Panc1 (cell line): ENCODE measurements at regions not wholly inside any gene's neighbourhood (a gene's known extent, or its start where the extent isn't known, plus 50 kb on each side); places are given as distances from the start of the nearest gene placed in this dataset.

Experiments
- ATAC-seq: fragments of 200-7000 bp; cut with Tn5 transposase; 2 replicates; pipeline ENCODE4 v1.9.1; 2020; ENCODE audit warnings: mild to moderate bottlenecking, moderate library complexity
- BruUV-seq: library from RNA; stranded (reverse); fragments of 400-500 nt; replicated peaks from 2 replicates; lab custom pipeline; 2021; lab: Mats Ljungman, UMichigan
- CTCF ChIA-PET: fragments of 300-600 bp; sonication (Branson Sonifier 250); formaldehyde crosslinking; loops from one replicate; lab custom pipeline; 2022; ENCODE audit warnings: antibody characterized with exemption; lab: Charles Lee
- POLR2A ChIA-PET: fragments of 300-600 bp; sonication (Branson Sonifier 250); formaldehyde crosslinking; loops from one replicate; lab custom pipeline; 2022; ENCODE audit warnings: antibody characterized with exemption; lab: Charles Lee
- DNase-seq: peaks from one replicate; pipeline ENCODE4 v3.0.0-alpha.2; 2010; ENCODE audit warnings: low read depth, low spot score
- H3K27ac ChIP-seq: 2 replicates; pipeline ENCODE4 v1.5.1; 2011; ENCODE audit warnings: mild to moderate bottlenecking, low read length, inconsistent platforms
- H3K27me3 ChIP-seq: fragments of 200-500 bp; sonication (Bioruptor generic); 2 replicates; pipeline ENCODE4 v1.6.0; 2014; ENCODE audit warnings: low read length, inconsistent platforms; ENCODE audit not compliant: control insufficient read depth, insufficient read depth
- H3K36me3 ChIP-seq: fragments of 200-500 bp; sonication (Bioruptor generic); 2 replicates; pipeline ENCODE4 v1.5.1; 2014; ENCODE audit warnings: inconsistent platforms, mild to moderate bottlenecking, low read length, moderate library complexity; ENCODE audit not compliant: control insufficient read depth, insufficient read depth
- H3K4me1 ChIP-seq: 2 replicates; pipeline ENCODE4 v1.5.1; 2011; ENCODE audit warnings: inconsistent platforms, mild to moderate bottlenecking, low read length, moderate library complexity; ENCODE audit not compliant: control insufficient read depth, insufficient read depth
- H3K4me3 ChIP-seq, 2 experiments: 2 replicates each; pipeline ENCODE4 v1.5.1; 2011 to 2012; ENCODE audit warnings: low read depth in 2 of 2, low read length in 2 of 2, mild to moderate bottlenecking in 2 of 2, inconsistent platforms in 1 of 2, moderate library complexity in 1 of 2
- H3K9me3 ChIP-seq: fragments of 200-500 bp; sonication (Bioruptor generic); 2 replicates; pipeline ENCODE4 v1.5.1; 2014; ENCODE audit warnings: low read depth, mild to moderate bottlenecking, inconsistent platforms, low read length, moderate library complexity; ENCODE audit not compliant: control insufficient read depth, insufficient read depth
- CTCF ChIP-seq: fragments of 450-650 bp; IDR thresholded peaks from 2 replicates; pipeline ENCODE4 v1.5.1; 2017; ENCODE audit warnings: mild to moderate bottlenecking
- POLR2AphosphoS5 ChIP-seq: IDR thresholded peaks from 2 replicates; pipeline ENCODE4 v1.6.1; 2012; ENCODE audit warnings: mild to moderate bottlenecking, low read depth, low read length, moderate library complexity
- REST ChIP-seq, 2 experiments: IDR thresholded peaks; 2 replicates each; pipeline ENCODE4 v1.6.1; 2011 to 2012; ENCODE audit warnings: low read depth in 2 of 2, control low read depth in 1 of 2, low read length in 1 of 2, mild to moderate bottlenecking in 1 of 2, moderate library complexity in 1 of 2; ENCODE audit not compliant: insufficient read depth in 1 of 2
- SIN3A ChIP-seq: IDR thresholded peaks from 2 replicates; pipeline ENCODE4 v1.6.1; 2012; ENCODE audit warnings: low read depth, mild to moderate bottlenecking, low read length, moderate library complexity, borderline replicate concordance; ENCODE audit not compliant: insufficient read depth
- TCF7L2 ChIP-seq: IDR thresholded peaks from 2 replicates; pipeline ENCODE4 v1.6.1; 2011; ENCODE audit warnings: mild to moderate bottlenecking, low read depth, low read length, inconsistent platforms
- in situ Hi-C: cut with HindIII; loops from 2 replicates; pipeline ENCODE4 v1.10.0; 2016; ENCODE audit warnings: low sequenced_read_pairs, low pct_unique_long_range_greater_than_20kb
- intact Hi-C: fragments of 100-400 bp; cut with micrococcal nuclease; formaldehyde crosslinking; loops from one replicate; pipeline ENCODE4 v1.10.0; 2022; ENCODE audit not compliant: unreplicated experiment

DNA sequence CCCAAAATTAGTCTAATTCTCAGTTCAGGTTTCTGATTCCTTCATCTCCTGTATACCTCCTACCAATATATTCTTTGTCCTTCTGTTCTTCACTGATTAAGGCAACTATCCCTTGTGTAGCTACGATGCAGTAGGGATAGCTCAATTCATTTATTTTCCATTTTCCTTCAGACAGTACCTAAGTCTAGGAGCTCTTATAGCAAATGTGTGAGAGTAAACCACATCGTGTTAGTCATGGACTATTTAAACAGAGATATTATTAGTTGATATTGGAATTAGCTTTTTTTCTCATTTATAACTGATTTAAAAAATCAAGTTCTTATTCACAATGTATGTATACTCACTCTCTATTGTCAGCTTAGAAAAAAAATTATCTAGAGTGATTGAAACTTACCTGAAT, 900.0 kb downstream of the JRKL start:
- TF ChIP-seq SIN3A = no peak
- no peak for TF ChIP-seq POLR2AphosphoS5
- TF ChIP-seq CTCF = no peak
- TF ChIP-seq TCF7L2 = no peak
- no peak for TF ChIP-seq REST (IDR thresholded peaks at IDR 0.05; ENCODE audit: insufficient read depth in 1 of 2, low read depth in 2 of 2, low read length in 1 of 2)
- Histone ChIP-seq H3K27me3 (no peaks in the 10 kb centered on the region), H3K4me3 (no peak overlapping the region), H3K4me1 (no peaks in the 10 kb centered on the region), H3K27ac (no peak overlapping the region), H3K36me3 (no peaks in the 10 kb centered on the region), H3K9me3 (peaks cover 4% of the 10 kb centered on the region; the same call in 1 of the 2 replicates)
- ChIA-PET POLR2A (no interaction called here), CTCF (no interaction called here)
- in situ Hi-C loops (no loop called here), intact Hi-C loops (no loop called here)
- no peak for DNase-seq
- ATAC-seq = no peak
- no TSS peak for BruUV-seq

DNA sequence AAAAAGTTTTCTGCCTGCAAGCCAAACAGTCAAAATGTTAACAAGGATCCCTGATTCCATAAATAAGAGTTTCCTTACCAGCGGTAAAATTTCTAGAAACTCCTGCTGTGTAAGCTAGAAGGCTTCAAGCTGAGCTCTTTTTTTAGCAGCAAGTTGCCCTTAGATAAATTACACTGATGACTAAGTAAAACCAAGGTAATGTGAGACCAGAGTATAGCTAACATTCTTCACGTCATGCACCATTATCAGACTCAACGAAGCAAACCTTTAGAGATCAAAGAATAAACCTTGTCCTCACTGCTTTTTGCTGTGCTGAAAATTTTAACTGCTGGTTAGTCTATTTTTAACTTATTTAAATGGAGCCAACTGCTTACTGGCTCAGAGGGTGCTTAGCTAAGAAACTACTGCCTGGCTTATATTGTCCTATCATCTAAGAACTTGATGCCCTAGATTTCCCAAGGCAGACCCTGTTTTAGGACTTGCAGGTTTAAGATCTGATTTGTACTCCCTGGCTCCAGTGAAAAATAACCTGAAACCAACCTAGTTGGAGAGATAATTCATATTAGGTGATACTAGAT, 900.7 kb downstream of the JRKL start:
- no peak for TF ChIP-seq POLR2AphosphoS5
- TF ChIP-seq REST (IDR thresholded peaks at IDR 0.05; ENCODE audit: insufficient read depth in 1 of 2, low read depth in 2 of 2, low read length in 1 of 2) = no peak
- no peak for TF ChIP-seq TCF7L2
- TF ChIP-seq CTCF = no peak
- no peak for TF ChIP-seq SIN3A
- intact Hi-C loops = no loop called here
- Histone ChIP-seq H3K9me3 (peaks cover 4% of the 10 kb centered on the region; the same call in 1 of the 2 replicates), H3K4me1 (no peaks in the 10 kb centered on the region), H3K4me3 (no peak overlapping the region), H3K27ac (no peak overlapping the region), H3K36me3 (no peaks in the 10 kb centered on the region), H3K27me3 (no peaks in the 10 kb centered on the region)
- in situ Hi-C loops = no loop called here
- no peak for ATAC-seq
- CTCF ChIA-PET = no interaction called here
- DNase-seq = no peak
- BruUV-seq = no TSS peak
- POLR2A ChIA-PET = no interaction called here
